ENCODE measurements at regions not wholly inside any gene's neighbourhood (a gene's known extent, or its start where the extent isn't known, plus 50 kb on each side); places are given as distances from the start of the nearest gene placed in this dataset.

GRCh38 chr6:47974106-47974505 lies 136.9 kb downstream of the PTCHD4 start:
- no TSS peak for BruUV-seq (replicated peaks)
- in situ Hi-C loops (cut with HindIII; ENCODE audit: extremely low pct_ligation_motif_present, low pct_unique_long_range_greater_than_20kb): no loop called here

GRCh38 chr6:47970826-47971225 lies 140.2 kb downstream of the PTCHD4 start:
- intact Hi-C loops (cut with micrococcal nuclease; ENCODE audit: unreplicated experiment) (no loop called here), in situ Hi-C loops (cut with HindIII; ENCODE audit: extremely low pct_ligation_motif_present, low pct_unique_long_range_greater_than_20kb) (no loop called here)
- FAIRE-seq (no peak), ATAC-seq (no peak), DNase-seq (ENCODE audit: low spot score) (no peak)
- Histone ChIP-seq H3K79me2 (ENCODE audit: insufficient read depth, low read length) (no peaks in the 10 kb centered on the region), H4K20me1 (ENCODE audit: insufficient read depth, low read length) (no peaks in the 10 kb centered on the region; the same call in 1 of the 2 replicates), H3K9ac (ENCODE audit: insufficient read depth, low read depth, low read length) (no peak overlapping the region), H3K4me2 (ENCODE audit: low read depth, low read length) (no peak overlapping the region), H3K36me3 (replicated peaks in 1 of 2; ENCODE audit: control insufficient read depth in 1 of 2, insufficient read depth in 2 of 2, low read length in 2 of 2) (peaks cover under 1 to 3% of the 10 kb centered on the region in 2 experiments; a peak in 3 of 5 replicates), H3K27ac (ENCODE audit: extremely low read length, insufficient read depth, low read length) (no peak overlapping the region), H2AFZ (ENCODE audit: low read length) (no peak overlapping the region), H3K4me3 (replicated peaks in 1 of 3; ENCODE audit: insufficient read depth in 1 of 3, low read depth in 2 of 3, low read length in 3 of 3) (no peak overlapping the region), H3K4me1 (ENCODE audit: insufficient read depth, low read length) (peaks cover 11% of the 10 kb centered on the region), H3K27me3 (ENCODE audit: control insufficient read depth in 1 of 2, insufficient read depth in 2 of 2, low read length in 2 of 2) (no peaks in the 10 kb centered on the region), H3K9me3 (ENCODE audit: low read length) (no peaks in the 10 kb centered on the region)
- POLR2A ChIA-PET: no interaction called here
- BruUV-seq (replicated peaks): no TSS peak
- TF ChIP-seq JUNB (CRISPR knock-in tag; IDR thresholded peaks at IDR 0.05; ENCODE audit: borderline replicate concordance) (no peak), ZNF138 (CRISPR knock-in tag; IDR thresholded peaks at IDR 0.05; ENCODE audit: low read depth) (no peak), ZNF18 (CRISPR knock-in tag; IDR thresholded peaks at IDR 0.05; ENCODE audit: insufficient replicate concordance) (no peak), MLLT10 (CRISPR knock-in tag; IDR thresholded peaks at IDR 0.05) (no peak)
- WGBS (ENCODE audit: low lambda C conversion rate): 93% methylated on average over 3 of the region's 3 CpGs
- CTCF ChIA-PET (ENCODE audit: low intra/inter-chr PET ratio, low total read pairs): no interaction called here

More at GRCh38 chr6:47974106-47974505, 136.9 kb downstream of the PTCHD4 start:
- peaks cover 11% of the 10 kb centered on the region for H3K4me1 ChIP-seq (ENCODE audit: insufficient read depth, low read length)
- H4K20me1 ChIP-seq (ENCODE audit: insufficient read depth, low read length): no peaks in the 10 kb centered on the region; the same call in 1 of the 2 replicates
- no peak overlapping the region for H3K9ac ChIP-seq (ENCODE audit: insufficient read depth, low read depth, low read length)
- H2AFZ ChIP-seq (ENCODE audit: low read length): no peak overlapping the region
- H3K79me2 ChIP-seq (ENCODE audit: insufficient read depth, low read length): no peaks in the 10 kb centered on the region
- intact Hi-C loops (cut with micrococcal nuclease; ENCODE audit: unreplicated experiment): no loop called here
- no peak overlapping the region for H3K4me2 ChIP-seq (ENCODE audit: low read depth, low read length)
- H3K4me3 ChIP-seq (replicated peaks in 1 of 3; ENCODE audit: insufficient read depth in 1 of 3, low read depth in 2 of 3, low read length in 3 of 3): no peak overlapping the region
- FAIRE-seq: no peak
- POLR2A ChIA-PET: no interaction called here
- H3K9me3 ChIP-seq (ENCODE audit: low read length): no peaks in the 10 kb centered on the region
- H3K27ac ChIP-seq (ENCODE audit: extremely low read length, insufficient read depth, low read length): no peak overlapping the region
- peaks cover 0 to 7% of the 10 kb centered on the region in 2 experiments; a peak in 2 of 5 replicates for H3K36me3 ChIP-seq (replicated peaks in 1 of 2; ENCODE audit: control insufficient read depth in 1 of 2, insufficient read depth in 2 of 2, low read length in 2 of 2)
- ATAC-seq: no peak; the same call in 2 of the 3 replicates
- CTCF ChIA-PET (ENCODE audit: low intra/inter-chr PET ratio, low total read pairs): no interaction called here
- no peaks in the 10 kb centered on the region for H3K27me3 ChIP-seq (ENCODE audit: control insufficient read depth in 1 of 2, insufficient read depth in 2 of 2, low read length in 2 of 2)
- peak; percentile 13 for DNase-seq (ENCODE audit: low spot score)
- TF ChIP-seq CREM (IDR thresholded peaks at IDR 0.05): peak; percentile 34; the same call in 1 of the 2 replicates
- TF ChIP-seq CREM (CRISPR knock-in tag; IDR thresholded peaks at IDR 0.05): no peak
- TF ChIP-seq ATF7 (IDR thresholded peaks at IDR 0.05): no peak
- no peak for TF ChIP-seq ATF7 (CRISPR knock-in tag; IDR thresholded peaks at IDR 0.05)
- 0 out of 2 replicates have a peak, but pooled peaks have one; percentile 33 for TF ChIP-seq PPARG (CRISPR knock-in tag; conservative IDR thresholded peaks at IDR 0.05)
- TF ChIP-seq HNF4A (CRISPR knock-in tag; IDR thresholded peaks at IDR 0.05): 0 out of 2 replicates have a peak, but pooled peaks have one; percentile 4
- 90% methylated on average over 2 of the region's 2 CpGs for WGBS (ENCODE audit: low lambda C conversion rate)
